GM23338 (cell line): ENCODE measurements at regions not wholly inside any gene's neighbourhood (a gene's known extent, or its start where the extent isn't known, plus 50 kb on each side); places are given as distances from the start of the nearest gene placed in this dataset.

Experiments
- CREB1 ChIP-seq: fragments of 250-450 bp; sonication (Bioruptor Pico); IDR thresholded peaks from 2 replicates; pipeline ENCODE4 v1.5.0; 2020; ENCODE audit warnings: low read depth, mild to moderate bottlenecking, moderate library complexity
- ETS1 ChIP-seq: IDR thresholded peaks from 2 replicates; pipeline ENCODE4 v1.6.1; 2016; ENCODE audit warnings: antibody characterized with exemption
- EZH2 ChIP-seq: fragments of 200-600 bp; sonication (generic); IDR thresholded peaks from one replicate; pipeline ENCODE4 v1.8.0; 2017; ENCODE audit warnings: antibody characterized with exemption, mild to moderate bottlenecking, low read depth; ENCODE audit not compliant: unreplicated experiment
- EZH2phosphoT487 ChIP-seq: fragments of 200-600 bp; sonication (generic); IDR thresholded peaks from one replicate; pipeline ENCODE4 v1.8.1; 2018; ENCODE audit warnings: antibody characterized with exemption; ENCODE audit not compliant: unreplicated experiment
- JUNB ChIP-seq: IDR thresholded peaks from one replicate; pipeline ENCODE4 v1.6.1; 2016; ENCODE audit warnings: antibody characterized with exemption; ENCODE audit not compliant: unreplicated experiment
- POLR2AphosphoS5 ChIP-seq: IDR thresholded peaks from 2 replicates; pipeline ENCODE4 v1.6.1; 2016; ENCODE audit warnings: antibody characterized with exemption, low read depth
- REST ChIP-seq: IDR thresholded peaks from one replicate; pipeline ENCODE4 v1.6.1; 2018; ENCODE audit warnings: antibody characterized with exemption; ENCODE audit not compliant: unreplicated experiment
- TF ChIP-seq, protein P1 (sequence below), 2 experiments: fragments of 200-600 bp in 1 of 2; sonication (generic) in 1 of 2; conservative IDR thresholded peaks; 2 replicates each; pipeline versions ENCODE4 v1.5.1 to v1.6.1; 2016 to 2017; ENCODE audit warnings: antibody characterized with exemption in 2 of 2, low read depth in 2 of 2, mild to moderate bottlenecking in 2 of 2, moderate library complexity in 1 of 2

GRCh38 chr18:64888956-64889355 is 740.1 kb upstream of the LINC00305 start:
- TF ChIP-seq, protein P1, sequence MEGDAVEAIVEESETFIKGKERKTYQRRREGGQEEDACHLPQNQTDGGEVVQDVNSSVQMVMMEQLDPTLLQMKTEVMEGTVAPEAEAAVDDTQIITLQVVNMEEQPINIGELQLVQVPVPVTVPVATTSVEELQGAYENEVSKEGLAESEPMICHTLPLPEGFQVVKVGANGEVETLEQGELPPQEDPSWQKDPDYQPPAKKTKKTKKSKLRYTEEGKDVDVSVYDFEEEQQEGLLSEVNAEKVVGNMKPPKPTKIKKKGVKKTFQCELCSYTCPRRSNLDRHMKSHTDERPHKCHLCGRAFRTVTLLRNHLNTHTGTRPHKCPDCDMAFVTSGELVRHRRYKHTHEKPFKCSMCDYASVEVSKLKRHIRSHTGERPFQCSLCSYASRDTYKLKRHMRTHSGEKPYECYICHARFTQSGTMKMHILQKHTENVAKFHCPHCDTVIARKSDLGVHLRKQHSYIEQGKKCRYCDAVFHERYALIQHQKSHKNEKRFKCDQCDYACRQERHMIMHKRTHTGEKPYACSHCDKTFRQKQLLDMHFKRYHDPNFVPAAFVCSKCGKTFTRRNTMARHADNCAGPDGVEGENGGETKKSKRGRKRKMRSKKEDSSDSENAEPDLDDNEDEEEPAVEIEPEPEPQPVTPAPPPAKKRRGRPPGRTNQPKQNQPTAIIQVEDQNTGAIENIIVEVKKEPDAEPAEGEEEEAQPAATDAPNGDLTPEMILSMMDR (conservative IDR thresholded peaks at IDR 0.05; ENCODE audit: low read depth in 2 of 2), result no peak
- TF ChIP-seq EZH2 (no peak), POLR2AphosphoS5 (no peak), REST (no peak), EZH2phosphoT487 (no peak), CREB1 (CRISPR knock-in tag) (no peak), JUNB (no peak), ETS1 (no peak)
